Mesothelial cell of epicardium (in vitro differentiated cells): ENCODE measurements at regions not wholly inside any gene's neighbourhood (a gene's known extent, or its start where the extent isn't known, plus 50 kb on each side); places are given as distances from the start of the nearest gene placed in this dataset.
"Not testable (repeated sequence)": the region's sequence is repeated elsewhere in the genome, so short reads cannot be mapped to it uniquely, and the experiment has no call there.

Experiments used
- DNase-seq, 2 experiments: peaks; one replicate each; pipeline ENCODE4 v3.0.0; 2021; ENCODE audit warnings: low spot score in 2 of 2; ENCODE audit not compliant: unreplicated experiment in 2 of 2
- H3K27ac Mint-ChIP-seq: 2 replicates; pipeline ENCODE4 v1.8.0; 2021; ENCODE audit warnings: mixed read lengths
- H3K27me3 Mint-ChIP-seq: 2 replicates; pipeline ENCODE4 v1.8.0; 2021; ENCODE audit warnings: low read depth, mixed read lengths
- H3K36me3 Mint-ChIP-seq: 2 replicates; pipeline ENCODE4 v1.8.0; 2021; ENCODE audit warnings: mixed read lengths
- H3K4me1 Mint-ChIP-seq: 2 replicates; pipeline ENCODE4 v1.8.0; 2021; ENCODE audit warnings: mixed read lengths
- H3K4me3 Mint-ChIP-seq: 2 replicates; pipeline ENCODE4 v1.8.0; 2021; ENCODE audit warnings: mild to moderate bottlenecking, moderate library complexity, mixed read lengths
- H3K9me3 Mint-ChIP-seq: 2 replicates; pipeline ENCODE4 v1.8.0; 2021; ENCODE audit warnings: mixed read lengths
- TF ChIP-seq, protein P1 (sequence below): fragments of 200-600 bp; sonication (generic); IDR thresholded peaks from one replicate; pipeline ENCODE4 v1.5.0; 2021; ENCODE audit warnings: antibody characterized with exemption; ENCODE audit not compliant: unreplicated experiment

DNA sequence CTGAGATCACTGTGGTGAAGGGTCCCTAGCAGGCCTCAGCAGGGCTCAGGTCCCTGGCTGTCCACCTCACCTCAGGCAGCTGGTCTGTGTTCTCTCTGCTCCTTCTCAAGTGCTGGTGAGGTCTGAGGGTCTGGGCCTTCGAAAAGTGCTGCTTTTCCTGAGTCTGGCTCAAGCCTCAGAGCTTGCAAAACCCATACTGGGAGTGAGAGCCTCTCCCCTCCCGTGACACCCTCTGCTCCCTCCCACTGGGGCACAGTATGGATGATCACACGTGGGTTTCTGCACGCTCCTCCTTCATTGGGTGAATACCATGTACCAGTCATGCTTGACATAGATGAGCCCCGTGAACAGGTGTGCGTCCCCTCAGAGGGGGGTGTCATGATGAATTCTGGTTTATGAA, 73.3 kb upstream of the WASF3 start:
- Mint-ChIP-seq H3K4me1 (peaks cover 2% of the 10 kb centered on the region), H3K36me3 (no peaks in the 10 kb centered on the region)
- no peak for DNase-seq

DNA sequence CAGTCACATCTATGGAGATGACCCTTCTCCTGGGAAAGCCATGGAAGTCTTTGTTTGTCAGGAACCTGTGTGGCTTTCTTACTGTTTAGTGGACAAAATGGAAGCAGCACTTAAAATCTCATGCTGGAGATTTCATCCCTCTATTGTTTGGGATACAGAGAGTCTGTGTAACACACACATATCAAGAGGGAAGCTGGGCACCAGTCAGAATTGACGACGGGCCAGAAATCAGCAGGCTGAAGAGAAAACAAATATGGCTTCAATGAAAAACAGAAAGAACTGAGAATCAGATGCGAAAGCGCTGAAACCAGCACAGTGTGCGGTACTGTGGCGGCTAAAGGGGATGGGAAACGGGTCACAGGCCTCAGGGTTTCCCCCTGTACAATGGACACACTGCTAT, 72.2 kb upstream of the WASF3 start:
- no peaks in the 10 kb centered on the region for H3K36me3 Mint-ChIP-seq
- H3K4me3 Mint-ChIP-seq, result no peak overlapping the region
- peaks cover 6% of the 10 kb centered on the region for H3K27me3 Mint-ChIP-seq
- no peak overlapping the region for H3K27ac Mint-ChIP-seq
- H3K9me3 Mint-ChIP-seq, result no peaks in the 10 kb centered on the region
- H3K4me1 Mint-ChIP-seq, result peaks cover 2% of the 10 kb centered on the region
- no peak for DNase-seq
- TF ChIP-seq, protein P1, sequence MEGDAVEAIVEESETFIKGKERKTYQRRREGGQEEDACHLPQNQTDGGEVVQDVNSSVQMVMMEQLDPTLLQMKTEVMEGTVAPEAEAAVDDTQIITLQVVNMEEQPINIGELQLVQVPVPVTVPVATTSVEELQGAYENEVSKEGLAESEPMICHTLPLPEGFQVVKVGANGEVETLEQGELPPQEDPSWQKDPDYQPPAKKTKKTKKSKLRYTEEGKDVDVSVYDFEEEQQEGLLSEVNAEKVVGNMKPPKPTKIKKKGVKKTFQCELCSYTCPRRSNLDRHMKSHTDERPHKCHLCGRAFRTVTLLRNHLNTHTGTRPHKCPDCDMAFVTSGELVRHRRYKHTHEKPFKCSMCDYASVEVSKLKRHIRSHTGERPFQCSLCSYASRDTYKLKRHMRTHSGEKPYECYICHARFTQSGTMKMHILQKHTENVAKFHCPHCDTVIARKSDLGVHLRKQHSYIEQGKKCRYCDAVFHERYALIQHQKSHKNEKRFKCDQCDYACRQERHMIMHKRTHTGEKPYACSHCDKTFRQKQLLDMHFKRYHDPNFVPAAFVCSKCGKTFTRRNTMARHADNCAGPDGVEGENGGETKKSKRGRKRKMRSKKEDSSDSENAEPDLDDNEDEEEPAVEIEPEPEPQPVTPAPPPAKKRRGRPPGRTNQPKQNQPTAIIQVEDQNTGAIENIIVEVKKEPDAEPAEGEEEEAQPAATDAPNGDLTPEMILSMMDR, result no peak

More for the DNA sequence above, 73.3 kb upstream of the WASF3 start:
- TF ChIP-seq, protein P1, result no peak
- peaks cover 1% of the 10 kb centered on the region for H3K27me3 Mint-ChIP-seq
- no peaks in the 10 kb centered on the region for H3K9me3 Mint-ChIP-seq
- no peak overlapping the region for H3K4me3 Mint-ChIP-seq
- H3K27ac Mint-ChIP-seq, result no peak overlapping the region

DNA sequence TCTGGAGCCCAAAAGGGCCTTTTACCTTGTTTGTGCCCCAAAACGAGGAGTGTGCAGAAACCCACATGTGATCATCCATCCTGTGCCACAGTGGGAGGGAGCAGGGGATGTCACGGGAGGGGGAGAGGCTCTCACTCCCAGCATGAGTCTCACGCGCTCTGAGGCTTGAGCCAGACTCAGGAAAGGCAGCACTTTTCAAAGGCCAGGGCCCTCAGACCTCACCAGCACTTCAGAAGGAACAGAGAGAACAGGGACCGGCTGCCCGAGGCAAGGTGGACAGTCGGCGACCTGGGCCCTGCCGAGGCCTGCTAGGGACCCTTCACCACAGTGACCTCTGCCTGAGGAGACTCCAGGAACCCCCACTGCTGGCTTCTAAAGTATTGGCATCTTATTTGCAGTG, 71.7 kb upstream of the WASF3 start:
- H3K4me1 Mint-ChIP-seq, result no peaks in the 10 kb centered on the region
- peaks cover 8% of the 10 kb centered on the region for H3K27me3 Mint-ChIP-seq
- H3K27ac Mint-ChIP-seq, result no peak overlapping the region
- TF ChIP-seq, protein P1, result no peak
- no peak for DNase-seq
- no peak overlapping the region for H3K4me3 Mint-ChIP-seq
- H3K36me3 Mint-ChIP-seq, result no peaks in the 10 kb centered on the region
- H3K9me3 Mint-ChIP-seq, result no peaks in the 10 kb centered on the region

DNA sequence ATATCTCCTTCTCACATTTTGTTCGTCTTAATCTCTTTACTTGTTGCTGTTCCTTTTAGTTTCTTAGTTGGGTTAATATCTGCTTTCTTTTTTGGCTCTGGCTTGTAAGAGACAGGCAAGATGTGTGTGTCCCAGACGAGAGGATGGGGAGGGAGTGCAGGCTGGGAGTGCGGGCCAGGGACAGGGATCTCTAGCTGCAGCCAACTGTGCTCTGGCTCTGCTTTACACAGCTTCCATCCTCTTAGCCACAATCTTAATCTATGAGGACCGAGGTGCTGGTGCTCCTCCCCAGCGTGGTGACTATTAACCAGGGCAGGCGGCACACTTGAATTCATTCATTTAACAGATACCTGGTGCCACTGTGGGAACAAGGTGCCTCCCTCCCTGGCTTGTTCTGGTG, 70.9 kb upstream of the WASF3 start:
- DNase-seq, result no peak
- TF ChIP-seq, protein P1, result no peak

DNA sequence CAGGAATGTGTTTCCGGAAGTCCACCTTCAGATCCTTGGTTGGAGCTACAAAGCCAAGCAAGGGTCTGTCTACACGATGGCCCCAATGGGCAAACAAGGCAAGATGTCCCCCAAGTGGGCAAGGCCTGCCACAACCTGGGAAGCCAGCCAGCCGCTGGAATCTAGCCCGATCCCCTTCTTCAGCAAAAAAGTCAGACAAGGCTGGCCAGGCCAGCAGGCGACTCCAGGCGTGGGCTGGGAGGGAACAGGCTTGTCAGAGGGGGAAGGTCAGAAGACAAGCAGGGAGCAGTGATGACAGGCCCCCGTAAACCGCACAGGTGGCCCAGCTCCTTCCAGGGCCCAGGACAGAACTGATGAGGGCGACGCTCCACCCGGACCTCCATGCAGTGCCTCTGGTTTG, 69.7 kb upstream of the WASF3 start:
- Mint-ChIP-seq H3K27ac (no peak overlapping the region), H3K4me1 (no peaks in the 10 kb centered on the region), H3K36me3 (no peaks in the 10 kb centered on the region), H3K4me3 (no peak overlapping the region), H3K27me3 (peaks cover 9% of the 10 kb centered on the region), H3K9me3 (no peaks in the 10 kb centered on the region)
- TF ChIP-seq, protein P1, result no peak
- DNase-seq, result no peak

More for the DNA sequence above, 70.9 kb upstream of the WASF3 start:
- peaks cover 9% of the 10 kb centered on the region for H3K27me3 Mint-ChIP-seq
- H3K27ac Mint-ChIP-seq, result no peak overlapping the region
- H3K36me3 Mint-ChIP-seq, result no peaks in the 10 kb centered on the region
- H3K4me1 Mint-ChIP-seq, result no peaks in the 10 kb centered on the region
- H3K4me3 Mint-ChIP-seq, result no peak overlapping the region
- H3K9me3 Mint-ChIP-seq, result no peaks in the 10 kb centered on the region

DNA sequence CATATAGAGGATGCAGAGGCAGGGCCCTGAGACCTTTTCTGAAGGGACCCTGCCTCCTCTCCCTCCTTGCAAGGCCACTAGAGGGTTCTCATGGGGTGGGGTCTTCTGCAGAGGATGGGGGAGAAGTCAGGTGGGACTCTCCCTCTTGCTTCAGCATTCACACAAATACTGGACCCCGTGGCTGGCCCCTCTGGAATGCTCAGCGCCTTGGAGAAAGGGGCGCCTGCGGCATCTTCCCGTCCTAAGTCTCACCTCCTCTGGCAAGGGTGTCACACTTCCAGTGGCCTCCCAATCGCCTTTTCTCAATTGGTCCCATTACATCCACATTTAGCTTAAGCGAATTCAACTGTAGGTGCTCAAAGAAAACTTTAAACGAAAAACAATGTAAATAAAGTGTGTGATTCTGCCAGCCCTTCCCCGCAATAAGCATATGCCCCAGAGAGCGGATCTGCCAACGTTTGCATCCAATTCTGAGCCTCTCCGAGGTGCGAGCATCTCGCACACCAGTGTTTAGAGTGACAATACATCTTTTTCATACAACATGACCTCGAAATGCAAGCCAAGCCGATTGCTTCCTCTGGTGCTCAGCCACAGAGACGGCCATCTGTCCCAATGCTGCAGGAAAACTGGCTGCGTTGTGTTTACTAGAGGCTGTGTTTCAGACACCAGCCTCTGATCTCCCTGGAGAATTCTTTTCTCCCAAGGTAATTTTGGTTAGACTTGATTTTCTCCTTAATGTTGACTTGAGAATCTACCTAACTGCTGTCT, 69.1 kb upstream of the WASF3 start:
- Mint-ChIP-seq H3K4me1 (no peaks in the 10 kb centered on the region), H3K9me3 (no peaks in the 10 kb centered on the region), H3K4me3 (no peak overlapping the region), H3K27me3 (peaks cover 9% of the 10 kb centered on the region), H3K36me3 (no peaks in the 10 kb centered on the region), H3K27ac (no peak overlapping the region)
- no peak for DNase-seq
- TF ChIP-seq, protein P1, result no peak

DNA sequence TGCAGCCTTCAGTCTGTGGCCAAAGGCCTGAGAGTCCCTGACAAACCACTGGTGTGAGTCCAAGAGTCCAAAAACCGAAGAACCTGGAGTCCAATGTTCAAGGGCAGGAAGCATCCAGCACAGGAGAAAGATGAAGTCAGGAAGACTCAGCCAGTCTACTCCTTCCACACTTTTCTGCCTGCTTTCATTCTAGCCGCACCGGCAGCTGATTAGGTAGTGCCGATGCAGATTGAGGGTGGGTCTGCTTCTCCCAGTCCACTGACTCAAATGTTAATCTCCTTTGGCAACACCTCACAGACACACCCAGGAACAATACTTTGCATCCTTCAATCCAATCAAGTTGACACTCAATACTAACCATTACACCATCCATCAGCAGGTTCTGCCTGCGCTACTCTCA, 65.2 kb upstream of the WASF3 start:
- not testable (repeated sequence) for H3K27me3 Mint-ChIP-seq, DNase-seq, H3K4me1 Mint-ChIP-seq, H3K9me3 Mint-ChIP-seq, H3K36me3 Mint-ChIP-seq, H3K4me3 Mint-ChIP-seq, H3K27ac Mint-ChIP-seq
